ENCODE measurements at regions not wholly inside any gene's neighbourhood (a gene's known extent, or its start where the extent isn't known, plus 50 kb on each side); places are given as distances from the start of the nearest gene placed in this dataset.

DNA sequence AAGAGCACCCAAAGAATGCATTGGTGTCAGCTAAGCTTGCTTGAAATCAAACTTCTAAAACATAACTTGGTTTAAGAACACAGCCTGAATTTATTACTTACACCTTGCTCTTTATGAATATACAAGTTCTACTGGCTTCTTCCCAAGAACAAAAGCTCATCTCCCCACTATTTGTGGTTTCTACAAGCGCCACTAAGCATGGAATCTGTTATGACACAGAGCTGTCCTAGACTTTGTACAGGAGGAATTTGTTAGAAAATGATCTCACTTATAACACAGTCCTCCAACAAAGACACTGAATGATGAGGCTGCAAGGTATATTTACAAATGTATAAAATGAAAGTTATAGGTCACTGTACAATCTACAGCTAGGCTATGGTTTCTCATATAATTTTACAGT lies 452.1 kb downstream of the BCAT1 start:
- TF ChIP-seq, protein P1, sequence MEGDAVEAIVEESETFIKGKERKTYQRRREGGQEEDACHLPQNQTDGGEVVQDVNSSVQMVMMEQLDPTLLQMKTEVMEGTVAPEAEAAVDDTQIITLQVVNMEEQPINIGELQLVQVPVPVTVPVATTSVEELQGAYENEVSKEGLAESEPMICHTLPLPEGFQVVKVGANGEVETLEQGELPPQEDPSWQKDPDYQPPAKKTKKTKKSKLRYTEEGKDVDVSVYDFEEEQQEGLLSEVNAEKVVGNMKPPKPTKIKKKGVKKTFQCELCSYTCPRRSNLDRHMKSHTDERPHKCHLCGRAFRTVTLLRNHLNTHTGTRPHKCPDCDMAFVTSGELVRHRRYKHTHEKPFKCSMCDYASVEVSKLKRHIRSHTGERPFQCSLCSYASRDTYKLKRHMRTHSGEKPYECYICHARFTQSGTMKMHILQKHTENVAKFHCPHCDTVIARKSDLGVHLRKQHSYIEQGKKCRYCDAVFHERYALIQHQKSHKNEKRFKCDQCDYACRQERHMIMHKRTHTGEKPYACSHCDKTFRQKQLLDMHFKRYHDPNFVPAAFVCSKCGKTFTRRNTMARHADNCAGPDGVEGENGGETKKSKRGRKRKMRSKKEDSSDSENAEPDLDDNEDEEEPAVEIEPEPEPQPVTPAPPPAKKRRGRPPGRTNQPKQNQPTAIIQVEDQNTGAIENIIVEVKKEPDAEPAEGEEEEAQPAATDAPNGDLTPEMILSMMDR (IDR thresholded peaks at IDR 0.05), result no peak
- TF ChIP-seq POLR2AphosphoS5 (IDR thresholded peaks at IDR 0.05) (no peak), POLR2A (IDR thresholded peaks at IDR 0.05) (no peak)

Data from upper lobe of left lung (tissue), 4 donors.